DMS114 treated with DMSO at 0.1 percent for 48 hours (cell line): ENCODE measurements at regions not wholly inside any gene's neighbourhood (a gene's known extent, or its start where the extent isn't known, plus 50 kb on each side); places are given as distances from the start of the nearest gene placed in this dataset.
"Not testable (repeated sequence)": the region's sequence is repeated elsewhere in the genome, so short reads cannot be mapped to it uniquely, and the experiment has no call there.

Source experiments
- DNase-seq: peaks from one replicate; lab custom pipeline; 2025; ENCODE audit not compliant: unreplicated experiment; lab: John Stamatoyannopoulos, UW

DNA sequence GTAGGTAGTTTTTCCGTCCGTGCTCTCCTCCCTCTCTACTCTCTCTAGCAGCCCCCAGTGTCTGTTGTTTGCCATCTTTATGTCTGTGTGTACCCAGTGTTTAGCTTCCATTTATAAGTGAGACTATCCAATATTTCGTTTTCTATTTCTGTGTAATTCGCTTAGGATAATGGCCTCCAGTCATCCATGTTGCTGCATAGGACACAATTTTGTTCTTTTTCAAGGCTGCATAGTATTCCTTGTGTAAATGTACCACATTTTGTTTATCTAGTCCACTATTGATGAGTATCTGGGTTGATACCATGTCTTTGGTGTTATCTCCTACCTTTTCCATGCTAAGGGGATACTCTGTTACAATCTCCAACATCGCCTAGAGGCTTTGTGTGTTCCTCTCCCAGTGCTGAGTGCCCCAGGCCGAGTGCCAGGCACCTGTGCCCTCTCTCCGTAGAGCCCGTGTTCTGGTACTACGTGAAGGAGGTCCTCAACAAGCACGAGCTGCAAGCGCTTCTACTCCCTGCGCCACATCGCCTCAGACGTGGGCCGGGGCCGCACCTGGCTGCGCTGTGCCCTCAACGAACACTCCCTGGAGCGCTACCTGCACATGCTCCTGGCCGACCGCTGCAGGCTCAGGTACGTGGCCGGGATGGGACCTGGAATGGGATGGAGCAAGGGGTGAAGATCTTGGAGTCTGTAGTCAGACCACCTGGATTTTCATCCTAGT lies 51.0 kb downstream of the NPIPB11 start:
- DNase-seq: not testable (repeated sequence)

GRCh38 chr16:29354449-29354848 lies 52.1 kb downstream of the NPIPB11 start:
- not testable (repeated sequence) for DNase-seq

DNA sequence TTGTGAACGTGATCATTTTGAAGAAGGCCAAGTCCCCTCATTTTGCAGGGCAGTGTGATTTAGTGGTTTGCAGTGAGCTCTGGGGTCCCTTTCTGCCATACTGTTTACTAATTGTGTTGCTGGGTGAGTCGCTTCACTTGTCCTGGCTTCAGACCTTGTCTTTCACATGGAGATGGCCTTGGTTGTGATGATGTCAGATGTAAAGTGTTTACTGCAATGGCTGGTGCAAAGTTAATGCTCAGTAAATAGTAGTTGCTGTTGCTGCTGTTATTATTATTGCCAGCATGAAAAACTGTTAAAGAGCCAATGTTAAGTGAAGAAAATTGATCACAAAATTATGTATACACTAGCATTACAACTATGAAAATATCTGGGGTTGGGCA lies 53.9 kb downstream of the NPIPB11 start:
- not testable (repeated sequence) for DNase-seq

GRCh38 chr16:29351970-29352616 lies 54.4 kb downstream of the NPIPB11 start:
- DNase-seq: not testable (repeated sequence)

GRCh38 chr16:29351271-29351969 lies 55.1 kb downstream of the NPIPB11 start:
- DNase-seq: not testable (repeated sequence)

DNA sequence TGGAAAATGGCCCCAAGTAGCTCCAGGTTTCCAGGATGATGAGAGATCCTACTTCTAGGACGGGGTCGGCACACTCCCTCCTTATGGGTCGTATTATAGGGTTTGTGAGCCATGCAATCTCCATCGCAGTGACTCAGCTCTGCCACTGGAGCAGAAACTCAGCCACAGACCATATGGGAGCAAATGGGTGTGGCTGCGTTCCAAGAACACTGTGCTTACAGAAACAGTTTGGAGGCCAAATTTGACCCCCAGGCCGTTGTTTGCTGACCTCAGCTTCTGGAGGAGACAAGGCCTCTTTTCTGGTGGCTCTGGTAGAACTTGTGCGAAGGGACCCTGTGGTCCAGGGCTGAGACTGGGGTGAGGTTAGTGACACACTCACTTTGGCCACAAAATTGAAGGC lies 56.5 kb downstream of the NPIPB11 start:
- not testable (repeated sequence) for DNase-seq

DNA sequence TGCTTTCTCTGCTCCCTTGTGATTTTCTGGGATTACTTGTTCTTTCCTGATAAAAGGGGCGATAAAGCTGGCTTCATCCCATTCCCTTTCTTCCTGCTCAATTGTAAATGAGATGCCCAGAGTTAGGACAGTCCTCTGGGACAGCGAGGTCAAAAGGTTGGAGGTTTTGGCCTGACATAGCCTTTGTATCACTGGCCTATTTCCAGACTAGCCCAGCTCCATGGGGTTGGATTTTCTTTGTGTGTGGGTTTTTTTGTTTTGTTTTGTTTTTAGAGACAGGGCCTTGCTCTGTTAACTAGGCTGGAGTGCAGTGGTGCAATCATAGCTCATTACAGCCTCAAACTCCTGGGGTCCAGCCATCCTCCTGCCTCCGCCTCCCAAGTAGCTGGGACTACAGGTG lies 57.8 kb downstream of the NPIPB11 start:
- not testable (repeated sequence) for DNase-seq

GRCh38 chr16:29348123-29348690 lies 58.3 kb downstream of the NPIPB11 start:
- not testable (repeated sequence) for DNase-seq

DNA sequence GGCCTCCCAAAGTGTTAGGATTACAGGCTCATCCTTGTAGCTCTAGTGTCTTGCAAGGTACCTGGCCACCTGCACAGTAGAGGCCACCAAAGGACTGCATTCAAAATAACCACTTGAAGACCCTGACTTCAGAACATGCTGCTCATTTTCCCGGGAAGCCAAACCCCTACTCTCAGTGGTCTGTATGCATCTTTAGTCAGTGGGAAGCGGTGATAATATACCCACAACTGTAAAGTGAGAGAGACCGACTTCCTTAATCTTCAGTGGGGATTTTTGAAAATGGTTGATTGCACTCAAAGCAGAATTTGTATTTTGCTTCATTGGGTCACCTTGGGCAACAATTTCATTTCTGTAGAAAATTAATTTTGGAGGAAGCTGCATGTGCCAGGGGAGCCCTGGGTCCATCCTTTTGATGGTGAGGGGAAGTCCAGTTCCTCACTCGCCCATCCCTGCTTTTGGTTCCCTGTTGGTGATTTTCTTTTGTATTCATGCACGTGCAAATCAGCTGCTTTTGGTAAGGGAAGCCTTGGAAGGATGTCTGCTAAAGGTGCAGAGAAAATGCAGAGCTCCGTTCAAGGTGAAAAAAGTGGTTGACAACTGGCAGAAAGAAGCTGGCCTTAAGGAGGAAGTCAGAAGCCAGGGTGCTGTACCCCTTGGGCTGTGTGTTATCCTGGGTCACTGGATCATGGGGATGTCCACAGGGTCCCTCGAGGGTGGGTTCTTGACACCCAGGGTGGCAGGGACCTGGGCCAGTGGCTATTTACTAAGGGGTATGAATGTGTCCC lies 59.5 kb downstream of the NPIPB11 start:
- not testable (repeated sequence) for DNase-seq

GRCh38 chr16:29346203-29346602 lies 60.3 kb downstream of the NPIPB11 start:
- not testable (repeated sequence) for DNase-seq

GRCh38 chr16:29342937-29343336 lies 63.6 kb downstream of the NPIPB11 start:
- not testable (repeated sequence) for DNase-seq

DNA sequence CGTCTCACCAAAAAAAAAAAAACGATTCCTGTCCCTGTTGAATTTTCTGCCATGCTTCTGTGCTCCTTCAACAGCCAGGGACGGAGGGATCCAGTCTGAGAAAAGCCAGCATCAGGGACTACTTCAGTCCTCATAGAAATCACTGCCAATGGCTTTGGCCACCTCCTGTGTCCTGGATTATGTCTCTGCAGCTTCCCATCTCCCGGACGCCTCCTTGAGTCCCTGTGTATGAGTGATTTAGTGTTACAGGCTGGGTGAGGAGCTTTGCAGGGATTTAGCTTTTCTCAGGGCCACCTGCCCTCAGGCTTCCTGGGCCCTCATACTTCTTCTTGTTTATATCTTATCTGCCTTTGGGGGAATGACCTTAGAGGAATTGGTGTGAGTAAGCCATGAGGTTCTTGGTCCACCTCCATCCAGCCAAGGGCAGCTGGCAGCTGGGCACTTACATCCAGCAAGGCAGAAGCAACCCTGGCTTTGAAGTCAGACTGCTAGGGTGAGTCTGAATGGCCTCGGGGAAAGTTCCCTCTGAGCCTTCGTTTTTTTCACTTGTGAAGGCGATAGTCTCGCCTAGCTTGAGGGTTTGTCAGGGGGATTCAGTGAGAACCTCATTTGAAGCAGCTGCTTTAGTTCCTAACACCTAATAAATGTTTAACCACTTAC lies 65.6 kb downstream of the NPIPB11 start:
- not testable (repeated sequence) for DNase-seq

DNA sequence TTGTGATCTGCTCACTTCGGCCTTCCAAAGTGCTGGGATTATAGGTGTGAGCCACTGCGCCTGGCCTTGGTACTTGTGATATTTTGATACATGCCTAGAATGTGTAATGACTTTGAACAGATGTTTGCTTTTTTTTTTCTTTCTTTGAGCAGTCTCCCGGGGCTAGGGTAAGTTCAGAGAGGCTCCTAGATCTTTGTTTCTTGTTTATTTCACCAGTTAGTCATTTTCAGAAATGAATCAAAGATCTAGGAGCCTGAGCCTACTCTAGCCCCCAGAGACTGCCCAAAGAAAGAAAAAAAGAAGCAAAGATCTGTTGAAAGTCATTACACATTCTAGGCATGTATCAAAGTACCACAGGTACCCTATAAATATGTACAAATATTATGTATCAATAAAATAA lies 66.3 kb downstream of the NPIPB11 start:
- DNase-seq: not testable (repeated sequence)

- DNase-seq: not testable (repeated sequence)
Measured at GRCh38 chr16:29338821-29339700, 67.5 kb downstream of the NPIPB11 start.

DNA sequence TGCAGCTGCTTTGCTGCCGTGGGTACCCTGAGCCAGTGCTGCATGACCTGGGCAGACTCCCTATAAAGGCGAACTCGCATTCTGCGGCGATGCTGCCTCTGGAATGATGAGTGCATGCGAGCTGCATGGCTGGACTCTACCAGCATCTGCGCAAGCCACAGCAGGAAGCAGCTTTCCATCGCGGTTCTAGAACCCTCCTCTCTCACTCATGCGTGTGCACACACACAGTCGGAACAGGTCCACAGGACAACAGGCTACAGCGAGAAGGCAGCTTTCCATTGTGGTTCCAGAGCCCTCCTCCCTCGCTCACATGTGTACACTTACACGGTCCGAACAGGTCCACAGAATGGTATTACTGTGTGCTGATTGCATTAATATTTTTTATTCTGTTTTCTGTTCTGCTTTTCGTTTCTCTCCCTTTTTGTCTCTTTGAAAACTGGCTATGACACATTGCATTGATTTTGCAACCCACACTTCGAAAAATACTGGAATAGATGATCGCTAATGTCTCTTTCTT lies 69.1 kb downstream of the NPIPB11 start:
- not testable (repeated sequence) for DNase-seq

DNA sequence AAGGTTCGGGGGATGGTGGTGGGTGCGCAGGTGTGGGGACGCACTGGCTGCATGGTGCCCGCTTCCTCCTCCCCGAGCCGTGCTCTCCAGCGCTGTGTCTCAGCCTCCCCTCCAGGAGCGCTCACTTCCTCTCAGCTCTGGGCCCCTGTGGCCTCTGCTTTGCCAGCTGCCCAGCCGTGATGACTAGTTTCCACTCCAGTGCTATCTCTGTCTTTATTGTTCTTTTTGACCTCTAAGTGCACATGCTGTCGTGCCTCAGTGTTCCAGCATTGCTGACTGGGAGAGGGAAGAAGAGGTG lies 71.0 kb downstream of the NPIPB11 start:
- not testable (repeated sequence) for DNase-seq

- DNase-seq: not testable (repeated sequence)
Measured at GRCh38 chr16:29334776-29335548, 71.5 kb downstream of the NPIPB11 start.

DNA sequence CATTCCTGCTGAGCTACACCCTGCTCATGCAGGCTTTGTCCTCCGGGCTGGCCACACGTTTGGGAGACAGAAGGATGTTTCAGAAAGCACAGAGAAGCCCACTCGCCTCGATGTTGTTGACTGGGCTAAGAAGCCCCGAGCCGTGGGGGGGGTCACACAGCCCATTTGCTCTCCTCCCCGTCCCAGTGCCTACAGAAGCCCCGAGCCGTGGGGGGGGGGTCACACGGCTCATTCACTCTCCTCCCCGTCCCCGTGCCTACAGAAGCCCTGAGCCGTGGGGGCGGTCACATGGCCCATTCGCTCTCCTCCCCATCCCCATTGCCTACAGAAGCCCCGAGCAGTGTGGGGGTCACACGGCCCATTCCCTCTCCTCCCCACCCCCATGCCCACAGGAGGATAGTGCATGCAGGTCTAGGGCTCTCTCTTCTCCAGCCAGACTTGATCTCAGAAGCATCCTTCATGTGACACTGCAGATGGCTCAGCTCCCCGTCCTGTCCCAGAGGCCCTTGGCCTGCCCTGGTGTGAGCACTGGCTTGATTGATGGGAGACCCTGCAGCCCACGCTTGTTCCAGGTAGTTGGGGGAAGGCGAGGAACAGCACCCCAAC lies 72.9 kb downstream of the NPIPB11 start:
- DNase-seq: not testable (repeated sequence)
